Transverse colon (tissue), 3 donors: ENCODE measurements at regions not wholly inside any gene's neighbourhood (a gene's known extent, or its start where the extent isn't known, plus 50 kb on each side); places are given as distances from the start of the nearest gene placed in this dataset.

ENCODE experiments used
- POLR2A ChIP-seq: fragments of 450-650 bp; IDR thresholded peaks from one replicate; pipeline ENCODE4 v1.6.1; 2016; ENCODE audit warnings: antibody characterized with exemption, mild to moderate bottlenecking, moderate library complexity
- TF ChIP-seq, protein P1 (sequence below), 5 experiments: fragments of 200-600 bp in 3 of 5; fragments of 450-650 bp in 2 of 5; sonication (generic) in 3 of 5; IDR thresholded peaks; 1 replicate in 2 of 5; 2 replicates in 3 of 5; pipeline ENCODE4 v1.5.1; 2016 to 2017; ENCODE audit warnings: antibody characterized with exemption in 5 of 5, inconsistent platforms in 3 of 5, mild to moderate bottlenecking in 2 of 5, moderate library complexity in 1 of 5

DNA sequence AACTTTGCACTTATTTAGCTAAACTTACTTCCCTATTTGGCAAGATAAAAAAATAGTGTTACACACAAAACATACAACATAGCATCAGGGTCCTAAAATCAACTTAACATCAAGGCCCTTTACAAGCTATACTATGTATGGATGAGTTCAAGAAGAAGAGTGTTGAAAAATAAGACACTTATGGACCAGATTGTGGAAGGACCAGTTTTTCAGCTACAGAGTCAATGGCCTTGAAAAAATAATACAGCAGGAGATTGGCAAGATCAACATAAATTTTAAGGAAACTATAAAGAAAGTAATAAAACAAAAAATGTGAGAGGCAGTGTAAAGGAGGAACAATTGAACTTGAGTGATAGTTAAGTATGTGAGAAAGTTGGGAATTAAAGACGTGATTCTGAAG, 66.3 kb upstream of the BBX start:
- TF ChIP-seq POLR2A: no peak
- TF ChIP-seq, protein P1, sequence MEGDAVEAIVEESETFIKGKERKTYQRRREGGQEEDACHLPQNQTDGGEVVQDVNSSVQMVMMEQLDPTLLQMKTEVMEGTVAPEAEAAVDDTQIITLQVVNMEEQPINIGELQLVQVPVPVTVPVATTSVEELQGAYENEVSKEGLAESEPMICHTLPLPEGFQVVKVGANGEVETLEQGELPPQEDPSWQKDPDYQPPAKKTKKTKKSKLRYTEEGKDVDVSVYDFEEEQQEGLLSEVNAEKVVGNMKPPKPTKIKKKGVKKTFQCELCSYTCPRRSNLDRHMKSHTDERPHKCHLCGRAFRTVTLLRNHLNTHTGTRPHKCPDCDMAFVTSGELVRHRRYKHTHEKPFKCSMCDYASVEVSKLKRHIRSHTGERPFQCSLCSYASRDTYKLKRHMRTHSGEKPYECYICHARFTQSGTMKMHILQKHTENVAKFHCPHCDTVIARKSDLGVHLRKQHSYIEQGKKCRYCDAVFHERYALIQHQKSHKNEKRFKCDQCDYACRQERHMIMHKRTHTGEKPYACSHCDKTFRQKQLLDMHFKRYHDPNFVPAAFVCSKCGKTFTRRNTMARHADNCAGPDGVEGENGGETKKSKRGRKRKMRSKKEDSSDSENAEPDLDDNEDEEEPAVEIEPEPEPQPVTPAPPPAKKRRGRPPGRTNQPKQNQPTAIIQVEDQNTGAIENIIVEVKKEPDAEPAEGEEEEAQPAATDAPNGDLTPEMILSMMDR (IDR thresholded peaks at IDR 0.05): no peak
